ENCODE measurements at regions not wholly inside any gene's neighbourhood (a gene's known extent, or its start where the extent isn't known, plus 50 kb on each side); places are given as distances from the start of the nearest gene placed in this dataset.

DNA sequence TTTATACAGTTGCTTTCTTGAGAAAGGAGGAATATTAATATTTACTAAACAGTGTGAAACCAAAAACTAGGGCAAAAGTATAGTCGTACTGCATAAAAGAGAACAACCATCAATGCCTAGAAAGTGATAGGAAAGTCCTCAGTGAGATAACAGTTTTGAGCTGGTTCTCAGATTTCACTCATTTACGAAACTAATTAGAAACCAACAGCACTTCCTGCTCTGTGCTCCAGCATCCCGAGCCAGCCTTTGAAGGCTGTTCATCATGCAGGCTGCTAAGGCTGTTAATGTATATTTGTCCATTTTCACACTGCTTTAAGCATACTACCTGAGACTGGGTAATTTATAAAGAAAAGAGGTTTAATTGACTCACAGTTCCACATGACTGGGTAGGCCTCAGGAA lies 2039.9 kb downstream of the EFNA5 start:
- Histone ChIP-seq H2AFZ (ENCODE audit: control insufficient read depth, low read length) (no peak overlapping the region), H3K9me1 (ENCODE audit: control insufficient read depth, extremely low read depth, insufficient read depth, low read length) (no peaks in the 10 kb centered on the region), H3K4me3 (ENCODE audit: control insufficient read depth in 2 of 3, extremely low read depth in 1 of 3, insufficient read depth in 2 of 3, low read depth in 1 of 3, low read length in 3 of 3) (no peak overlapping the region), H3K36me3 (ENCODE audit: control insufficient read depth in 2 of 2, extremely low read depth in 1 of 2, insufficient read depth in 2 of 2, low read length in 2 of 2) (no peaks in the 10 kb centered on the region), H3K4me1 (ENCODE audit: control insufficient read depth, extremely low read depth, insufficient read depth, low read length) (no peaks in the 10 kb centered on the region), H3K27ac (ENCODE audit: control insufficient read depth, insufficient read depth, low read length) (no peak overlapping the region), H3K9ac (ENCODE audit: control insufficient read depth, extremely low read depth, insufficient read depth, low read length) (no peak overlapping the region), H3K9me3 (ENCODE audit: control insufficient read depth, low read depth, low read length) (no peaks in the 10 kb centered on the region), H3K4me2 (ENCODE audit: control insufficient read depth, extremely low read depth, insufficient read depth, low read depth, low read length) (no peak overlapping the region), H4K20me1 (ENCODE audit: control insufficient read depth, extremely low read depth, insufficient read depth, low read length) (no peaks in the 10 kb centered on the region), H3K79me2 (ENCODE audit: control insufficient read depth, insufficient read depth, low read length) (no peaks in the 10 kb centered on the region), H3K27me3 (ENCODE audit: control insufficient read depth, extremely low read depth, insufficient read depth, low read length) (no peaks in the 10 kb centered on the region)
- no peak for FAIRE-seq
- dilution Hi-C loops (cut with MboI; ENCODE audit: extremely low pct_ligation_motif_present, low sequenced_read_pairs): no loop called here
- DNase-seq (ENCODE audit: low read depth, low spot score): no peak
- TF ChIP-seq, protein P1, sequence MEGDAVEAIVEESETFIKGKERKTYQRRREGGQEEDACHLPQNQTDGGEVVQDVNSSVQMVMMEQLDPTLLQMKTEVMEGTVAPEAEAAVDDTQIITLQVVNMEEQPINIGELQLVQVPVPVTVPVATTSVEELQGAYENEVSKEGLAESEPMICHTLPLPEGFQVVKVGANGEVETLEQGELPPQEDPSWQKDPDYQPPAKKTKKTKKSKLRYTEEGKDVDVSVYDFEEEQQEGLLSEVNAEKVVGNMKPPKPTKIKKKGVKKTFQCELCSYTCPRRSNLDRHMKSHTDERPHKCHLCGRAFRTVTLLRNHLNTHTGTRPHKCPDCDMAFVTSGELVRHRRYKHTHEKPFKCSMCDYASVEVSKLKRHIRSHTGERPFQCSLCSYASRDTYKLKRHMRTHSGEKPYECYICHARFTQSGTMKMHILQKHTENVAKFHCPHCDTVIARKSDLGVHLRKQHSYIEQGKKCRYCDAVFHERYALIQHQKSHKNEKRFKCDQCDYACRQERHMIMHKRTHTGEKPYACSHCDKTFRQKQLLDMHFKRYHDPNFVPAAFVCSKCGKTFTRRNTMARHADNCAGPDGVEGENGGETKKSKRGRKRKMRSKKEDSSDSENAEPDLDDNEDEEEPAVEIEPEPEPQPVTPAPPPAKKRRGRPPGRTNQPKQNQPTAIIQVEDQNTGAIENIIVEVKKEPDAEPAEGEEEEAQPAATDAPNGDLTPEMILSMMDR (optimal IDR thresholded peaks at IDR 0.05 in 1 of 3, IDR thresholded peaks at IDR 0.05 in 1 of 3, conservative IDR thresholded peaks at IDR 0.05 in 1 of 3; ENCODE audit: extremely low read depth in 1 of 3, insufficient read depth in 2 of 3, low read length in 3 of 3): no peak
- TF ChIP-seq EZH2 (IDR thresholded peaks at IDR 0.05; ENCODE audit: low read length): no peak

DNA sequence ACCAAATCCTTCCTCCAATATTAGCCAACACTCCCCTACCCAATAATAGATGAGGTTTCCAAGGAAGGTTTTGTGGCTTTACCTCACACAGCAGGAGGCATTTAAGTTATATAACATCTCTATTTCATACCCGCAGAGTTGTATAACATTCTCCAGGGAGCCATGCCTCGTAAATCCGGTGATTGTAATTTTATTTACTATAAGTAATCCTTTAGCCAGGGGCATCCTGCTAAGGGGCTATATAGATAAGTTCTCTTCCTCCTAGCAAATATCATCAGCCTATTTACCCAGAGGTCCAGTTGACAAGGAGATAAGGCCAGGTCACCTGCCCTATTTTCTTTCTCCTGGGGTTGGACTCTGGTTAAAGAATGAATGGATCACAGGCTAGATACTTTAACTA lies 2051.0 kb downstream of the EFNA5 start:
- no peak overlapping the region for H3K9ac ChIP-seq (ENCODE audit: control insufficient read depth, extremely low read depth, insufficient read depth, low read length)
- DNase-seq (ENCODE audit: low read depth, low spot score): no peak
- H3K36me3 ChIP-seq (ENCODE audit: control insufficient read depth in 2 of 2, extremely low read depth in 1 of 2, insufficient read depth in 2 of 2, low read length in 2 of 2): no peaks in the 10 kb centered on the region
- dilution Hi-C loops (cut with MboI; ENCODE audit: extremely low pct_ligation_motif_present, low sequenced_read_pairs): no loop called here
- H3K9me3 ChIP-seq (ENCODE audit: control insufficient read depth, low read depth, low read length): no peaks in the 10 kb centered on the region
- no peaks in the 10 kb centered on the region for H3K9me1 ChIP-seq (ENCODE audit: control insufficient read depth, extremely low read depth, insufficient read depth, low read length)
- H4K20me1 ChIP-seq (ENCODE audit: control insufficient read depth, extremely low read depth, insufficient read depth, low read length): no peaks in the 10 kb centered on the region
- H3K4me2 ChIP-seq (ENCODE audit: control insufficient read depth, extremely low read depth, insufficient read depth, low read depth, low read length): no peak overlapping the region
- TF ChIP-seq, protein P1 (optimal IDR thresholded peaks at IDR 0.05 in 1 of 3, IDR thresholded peaks at IDR 0.05 in 1 of 3, conservative IDR thresholded peaks at IDR 0.05 in 1 of 3; ENCODE audit: extremely low read depth in 1 of 3, insufficient read depth in 2 of 3, low read length in 3 of 3): no peak
- no peak for TF ChIP-seq EZH2 (IDR thresholded peaks at IDR 0.05; ENCODE audit: low read length)
- H3K27me3 ChIP-seq (ENCODE audit: control insufficient read depth, extremely low read depth, insufficient read depth, low read length): no peaks in the 10 kb centered on the region
- H3K27ac ChIP-seq (ENCODE audit: control insufficient read depth, insufficient read depth, low read length): no peak overlapping the region
- no peaks in the 10 kb centered on the region for H3K79me2 ChIP-seq (ENCODE audit: control insufficient read depth, insufficient read depth, low read length)
- no peak overlapping the region for H2AFZ ChIP-seq (ENCODE audit: control insufficient read depth, low read length)
- no peak overlapping the region for H3K4me3 ChIP-seq (ENCODE audit: control insufficient read depth in 2 of 3, extremely low read depth in 1 of 3, insufficient read depth in 2 of 3, low read depth in 1 of 3, low read length in 3 of 3)
- H3K4me1 ChIP-seq (ENCODE audit: control insufficient read depth, extremely low read depth, insufficient read depth, low read length): no peaks in the 10 kb centered on the region
- FAIRE-seq: no peak
